CD4-positive, alpha-beta T cell treated with Interleukin-21 for 1 hour (primary cell): ENCODE measurements at regions not wholly inside any gene's neighbourhood (a gene's known extent, or its start where the extent isn't known, plus 50 kb on each side); places are given as distances from the start of the nearest gene placed in this dataset.

ENCODE experiments used
- DNase-seq: peaks from one replicate; pipeline ENCODE4 v3.0.0-alpha.2; 2020

DNA sequence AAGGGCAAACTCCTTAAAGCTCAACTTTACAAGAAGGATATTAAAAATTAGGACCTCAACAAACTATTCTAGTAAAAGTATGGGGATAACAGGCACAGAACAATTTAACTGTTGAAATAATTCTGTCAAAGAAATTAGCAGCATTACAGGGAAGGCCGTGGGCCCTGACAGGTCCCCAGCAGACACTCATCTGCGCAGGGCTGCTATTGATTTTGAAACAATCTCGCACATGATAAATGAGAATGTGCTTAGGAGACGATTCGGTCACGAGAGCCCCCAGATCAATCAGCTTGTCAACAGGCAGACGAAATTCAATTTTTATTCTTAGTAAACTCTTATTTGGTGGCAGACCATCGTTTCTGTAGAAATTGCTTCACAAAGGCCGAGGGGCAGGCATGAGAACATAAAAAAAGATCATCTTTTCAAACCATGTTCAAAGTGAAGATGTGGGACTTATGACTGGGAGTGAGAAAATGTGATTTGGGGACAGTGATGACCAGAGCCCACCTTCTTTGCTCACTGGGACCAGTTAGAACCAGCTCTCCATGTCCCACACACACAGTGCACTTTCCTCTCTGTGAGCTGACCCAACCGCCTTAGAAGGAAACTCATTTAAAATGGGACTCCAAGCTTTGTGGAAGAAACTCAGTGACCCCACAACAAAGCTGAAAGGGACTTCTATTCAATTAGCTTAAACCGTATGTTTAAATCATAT is 654.5 kb downstream of the TOX3 start:
- DNase-seq, result no peak

DNA sequence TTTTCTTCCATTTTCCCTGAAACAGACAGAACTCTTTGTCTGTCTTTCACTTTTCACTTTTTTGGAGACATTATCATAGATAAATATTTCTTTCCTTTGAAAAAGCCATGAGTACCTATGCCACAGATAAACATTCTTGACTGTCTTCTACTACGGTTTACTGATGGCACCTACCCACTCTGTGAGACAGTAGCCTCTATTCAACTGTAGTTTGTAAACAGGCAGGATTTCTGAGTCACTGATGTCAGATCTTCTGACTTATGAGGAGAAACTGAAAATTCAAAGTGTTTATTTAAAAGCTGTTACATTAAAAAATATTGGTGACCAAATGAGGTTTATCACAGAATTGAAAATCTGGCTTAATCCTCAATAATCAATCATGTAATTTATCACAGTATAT is 658.4 kb downstream of the TOX3 start:
- DNase-seq, result no peak

DNA sequence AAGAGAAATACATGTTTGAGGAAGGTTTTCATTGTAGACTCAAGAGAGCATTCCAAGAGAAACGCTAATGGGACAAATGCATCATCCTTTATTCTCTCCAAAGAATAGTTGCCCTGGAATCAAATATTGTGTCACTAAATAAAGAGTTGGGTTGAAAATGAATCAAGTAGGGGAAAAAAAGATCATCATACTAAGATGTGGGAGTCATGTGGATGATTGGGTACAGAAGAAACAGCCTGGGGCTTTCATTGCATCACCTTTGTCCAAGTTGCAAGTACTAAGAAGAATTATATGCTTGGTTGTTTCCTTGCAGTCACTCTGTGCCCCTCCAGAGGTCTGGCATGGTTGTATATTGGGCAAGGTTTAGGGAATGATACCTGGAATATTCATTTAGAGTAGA is 658.9 kb downstream of the TOX3 start:
- no peak for DNase-seq

DNA sequence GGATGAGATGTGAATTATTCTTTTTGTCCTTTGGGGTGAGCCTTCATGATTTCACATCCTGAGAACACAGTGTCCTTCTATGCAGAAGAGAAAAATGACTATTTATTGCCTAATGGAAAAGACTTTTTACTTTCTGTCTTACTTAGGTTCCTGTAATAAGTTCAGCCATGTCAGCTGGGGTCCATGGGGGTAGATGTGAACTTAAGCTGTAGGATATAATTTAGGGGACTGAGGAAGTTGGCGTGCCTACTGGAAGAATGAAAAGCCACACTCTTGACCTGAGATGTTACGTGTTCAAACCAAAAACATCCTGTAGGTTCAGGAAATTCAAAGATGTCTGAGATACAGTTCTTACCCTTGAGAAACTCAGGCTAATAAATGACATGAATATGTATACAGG is 660.5 kb downstream of the TOX3 start:
- DNase-seq, result no peak

DNA sequence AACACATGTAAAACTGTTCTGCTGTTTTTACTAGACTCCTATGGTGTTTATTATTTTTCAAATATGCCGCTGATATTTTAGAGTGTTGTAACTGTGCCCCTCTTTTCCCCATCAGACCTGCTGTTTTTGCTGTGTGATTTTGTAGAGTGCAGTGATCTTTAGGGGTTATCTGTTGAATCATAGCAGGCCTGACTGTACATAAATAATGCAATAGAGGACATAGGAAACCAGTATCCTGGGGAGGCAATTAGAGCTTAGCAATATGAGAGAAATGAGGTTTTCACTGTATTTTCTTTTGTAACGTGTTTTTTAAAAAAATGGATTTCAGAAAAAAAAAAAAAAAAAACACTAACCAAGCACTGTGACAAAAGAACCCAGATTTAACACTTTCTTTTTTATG is 662.2 kb downstream of the TOX3 start:
- no peak for DNase-seq

DNA sequence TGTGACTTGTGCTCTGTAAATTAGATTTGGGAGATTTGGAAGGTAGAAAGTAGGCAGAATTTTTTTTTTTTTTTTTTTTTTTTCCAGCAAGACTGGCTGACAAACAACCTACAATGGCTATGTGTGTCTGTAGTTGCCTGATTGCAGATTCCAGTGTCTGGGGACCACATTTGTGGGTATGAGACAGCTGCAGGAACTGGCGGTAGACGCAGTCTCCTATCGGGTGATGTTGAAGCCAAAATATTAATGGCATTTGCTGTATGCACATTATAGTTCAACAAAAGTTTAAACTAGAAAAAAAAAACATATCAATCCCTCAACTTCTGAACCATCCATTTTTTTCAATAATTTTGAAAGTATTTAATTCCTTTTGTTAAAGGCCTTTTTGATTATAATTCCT is 665.2 kb downstream of the TOX3 start:
- DNase-seq, result no peak

DNA sequence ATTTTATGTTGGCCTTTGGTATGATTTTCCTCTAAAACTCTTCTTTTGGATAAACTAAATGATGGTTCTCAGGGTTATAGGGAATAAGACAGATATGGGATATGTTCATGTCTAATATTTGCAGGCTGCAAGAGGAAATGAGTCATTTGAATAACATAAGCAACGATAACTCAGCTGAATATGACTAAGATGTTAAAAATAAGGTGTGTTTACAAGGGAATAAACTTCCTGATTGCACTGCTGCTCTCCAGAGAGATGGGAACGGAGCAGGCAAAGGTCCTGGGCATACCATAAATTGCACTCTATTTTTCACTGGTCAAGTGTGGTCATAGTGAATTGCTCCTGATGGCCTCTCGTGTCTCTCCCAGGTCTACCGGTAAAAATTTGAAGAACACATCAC is 666.2 kb downstream of the TOX3 start:
- no peak for DNase-seq

DNA sequence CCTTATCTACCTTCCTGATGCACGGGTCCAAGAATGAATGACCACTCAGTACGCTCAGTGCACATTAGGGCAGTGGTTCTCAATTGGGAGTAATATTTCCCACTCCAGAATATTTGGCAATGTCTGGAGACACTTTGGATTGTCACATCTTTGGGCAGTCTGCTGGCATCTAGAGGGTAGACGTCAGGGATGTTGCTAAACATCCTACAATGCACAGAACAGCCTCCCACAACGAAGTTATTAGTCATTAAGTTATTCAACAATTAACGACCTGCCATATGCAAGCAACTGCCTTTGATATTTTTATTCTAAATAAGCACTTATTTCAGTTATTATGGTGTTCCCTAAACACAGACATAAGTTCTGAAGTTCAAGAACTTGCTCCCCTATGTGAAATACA is 669.3 kb downstream of the TOX3 start:
- DNase-seq, result no peak

DNA sequence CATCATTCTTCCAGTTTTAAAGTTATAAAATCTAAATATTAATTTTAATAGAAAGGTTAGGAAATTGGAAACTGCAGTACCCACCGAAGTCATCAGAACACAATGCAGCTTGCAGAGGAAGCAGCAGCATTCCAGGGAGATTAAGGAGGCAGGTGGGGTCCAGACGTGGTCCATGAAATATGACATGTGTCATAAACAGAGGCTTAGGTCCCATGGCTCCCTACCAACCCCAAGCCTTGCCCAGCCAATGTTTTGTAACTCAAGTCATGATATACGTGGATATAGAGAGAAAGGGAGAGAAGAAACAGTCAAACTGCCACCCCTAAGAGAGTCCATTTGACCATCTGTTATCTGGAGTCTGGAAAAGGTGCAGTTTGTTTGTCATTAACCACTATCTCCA is 670.0 kb downstream of the TOX3 start:
- no peak for DNase-seq

DNA sequence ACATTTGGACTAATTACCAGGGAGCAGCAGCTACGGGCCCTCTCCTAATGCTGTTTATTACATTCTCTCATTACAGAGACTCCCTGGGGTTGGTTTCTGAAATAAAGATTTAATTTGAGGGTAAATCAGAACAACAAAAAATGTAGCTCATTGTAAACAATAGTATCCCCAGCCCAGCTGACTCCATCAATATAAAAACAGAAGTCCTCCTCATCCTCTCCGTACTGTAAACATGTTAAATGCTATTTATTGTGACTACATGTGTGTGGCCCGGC is 670.4 kb downstream of the TOX3 start:
- no peak for DNase-seq

DNA sequence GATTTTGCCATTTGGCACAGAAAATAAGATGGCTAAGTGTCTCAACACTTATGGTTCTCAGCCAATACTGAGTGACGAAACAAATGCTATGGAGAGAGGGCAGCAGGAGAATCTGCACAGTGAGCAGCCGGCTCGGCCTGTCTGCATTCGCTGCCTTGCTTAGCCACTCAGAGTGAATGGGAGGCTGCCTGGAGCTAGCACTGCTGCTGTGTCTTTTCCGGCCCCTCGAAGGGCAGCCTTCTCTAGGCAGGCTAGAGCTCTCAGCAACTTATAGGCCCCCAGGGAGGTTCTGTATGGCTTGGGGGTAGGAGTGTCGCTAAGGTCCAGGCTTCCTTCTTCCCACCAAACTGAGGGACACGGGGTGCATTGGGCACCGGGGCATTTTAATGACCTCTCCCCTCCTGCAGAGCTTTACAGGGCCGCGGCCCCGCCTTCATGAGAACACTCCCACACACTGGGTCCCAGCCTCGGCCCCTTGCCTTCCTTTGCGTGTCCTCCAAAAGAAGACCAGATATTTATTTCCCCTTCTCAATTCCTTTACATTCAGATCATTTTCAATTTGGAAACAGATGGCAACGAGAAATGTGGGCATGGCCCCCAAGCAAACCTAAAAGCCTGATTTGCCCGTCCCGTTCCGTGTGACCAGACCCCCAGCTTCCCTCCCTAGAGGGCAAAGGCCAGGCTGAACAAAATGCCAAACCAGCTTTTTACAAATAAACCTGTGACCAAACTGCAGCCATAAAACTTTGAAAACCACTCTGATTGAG is 670.9 kb downstream of the TOX3 start:
- no peak for DNase-seq

DNA sequence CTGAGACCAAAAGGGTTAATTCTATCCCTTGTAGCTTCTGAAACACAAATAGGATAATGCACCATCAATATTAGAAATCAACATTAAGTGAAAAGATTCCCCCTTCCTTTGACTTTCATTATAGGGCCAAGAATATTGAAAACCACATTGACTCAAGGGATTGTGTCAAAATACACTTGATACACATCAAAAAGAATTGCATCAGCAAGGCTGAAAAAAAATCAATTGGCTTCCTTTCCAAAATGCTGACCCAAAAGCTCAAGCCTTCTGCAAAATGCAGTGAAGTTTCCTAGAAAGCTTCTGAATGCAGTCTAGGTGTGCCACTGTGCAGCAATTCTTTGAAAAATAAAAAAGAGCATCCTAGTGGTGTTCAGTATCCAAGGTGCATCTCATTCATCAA is 674.4 kb downstream of the TOX3 start:
- DNase-seq, result no peak

DNA sequence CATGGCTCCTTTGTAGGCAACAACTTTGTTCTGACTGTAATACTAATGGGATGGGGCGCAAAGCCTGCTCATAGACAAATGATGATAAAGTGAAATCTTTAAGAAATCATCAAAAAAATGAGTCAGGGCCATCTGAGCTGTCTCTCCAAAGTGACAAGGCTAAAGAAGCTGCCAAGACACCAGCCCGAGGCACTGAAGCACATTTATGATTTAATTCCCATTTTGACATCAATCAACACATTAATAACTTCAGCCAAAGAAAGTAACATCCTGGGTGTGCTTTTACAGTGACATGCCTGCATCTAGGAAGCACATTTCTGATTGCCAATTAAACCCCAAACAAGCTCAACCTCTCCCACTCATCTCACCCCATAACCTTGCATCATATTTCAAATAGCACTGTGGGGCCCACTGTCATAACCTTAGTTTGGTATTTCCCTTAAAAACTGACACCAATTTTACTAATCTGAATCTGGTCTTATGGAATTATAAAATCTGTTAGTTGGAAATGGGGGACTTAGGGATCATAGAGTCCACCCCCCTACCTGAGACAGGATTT is 676.6 kb downstream of the TOX3 start:
- no peak for DNase-seq

DNA sequence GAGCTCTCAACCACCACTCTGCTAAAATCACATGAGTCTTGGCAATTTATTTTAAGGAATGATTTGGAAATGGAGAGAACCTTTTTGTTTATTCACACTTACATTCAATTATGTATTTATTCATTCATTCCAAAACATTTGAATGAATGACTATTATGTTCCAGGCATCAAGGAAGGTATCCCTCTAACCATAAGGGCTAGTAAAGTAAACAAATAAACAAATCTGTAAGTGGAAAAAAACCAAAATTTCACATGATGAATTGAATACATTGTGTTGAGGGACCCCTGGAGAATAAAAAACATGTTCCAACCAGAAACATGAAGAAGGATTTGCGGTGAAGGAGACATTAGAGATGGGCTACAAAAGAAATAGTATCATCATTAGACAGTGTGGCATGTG is 677.8 kb downstream of the TOX3 start:
- no peak for DNase-seq

DNA sequence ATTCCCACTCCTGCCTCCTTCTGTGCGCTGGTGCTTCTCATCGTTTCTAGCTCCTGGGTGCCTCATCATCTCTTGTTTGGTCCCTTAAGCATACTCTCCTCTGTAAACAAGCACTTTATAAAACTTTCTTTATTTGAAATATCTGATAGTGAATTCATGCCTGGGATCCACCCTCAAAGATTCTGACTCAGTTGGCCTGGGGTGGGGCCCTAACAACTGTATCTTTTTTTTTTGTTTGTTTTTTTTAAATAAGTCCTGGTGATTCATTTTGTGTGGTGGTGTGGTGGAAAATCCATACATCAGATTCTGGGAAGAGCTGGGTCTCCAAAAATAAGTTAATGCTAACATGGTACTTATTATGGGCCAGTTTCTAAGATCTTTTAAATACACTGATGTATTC is 678.3 kb downstream of the TOX3 start:
- DNase-seq, result no peak

DNA sequence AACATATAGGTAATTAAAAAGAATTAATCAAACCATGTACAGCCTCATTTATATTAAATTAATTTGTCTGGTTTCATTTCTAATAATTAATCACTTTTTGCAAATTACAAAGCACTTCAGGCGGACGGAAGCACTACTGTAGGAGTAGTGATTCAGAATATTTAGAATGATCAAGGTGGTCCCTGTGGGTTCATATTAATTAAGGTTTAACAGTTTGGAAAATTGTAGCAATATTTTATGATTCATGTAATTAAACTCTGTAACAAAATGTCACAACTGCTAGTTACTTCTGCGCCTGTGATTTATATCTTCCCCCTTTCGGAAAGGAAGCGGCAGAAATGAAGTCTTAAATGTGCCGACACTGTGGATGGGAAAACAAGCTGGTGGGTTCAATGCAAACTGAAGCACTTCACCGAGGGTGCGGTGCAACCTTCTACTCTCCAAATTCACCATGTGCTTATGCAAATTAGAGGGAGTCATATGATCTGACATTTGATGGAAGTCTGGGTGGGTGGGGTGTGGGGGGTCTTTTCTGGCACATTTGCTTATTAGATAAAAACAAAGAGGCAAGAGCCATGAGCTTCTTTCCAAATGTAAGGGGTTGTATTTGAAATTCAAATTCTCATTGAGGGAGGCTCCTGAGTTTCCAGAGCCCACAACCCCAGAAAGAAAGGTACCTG is 679.4 kb downstream of the TOX3 start:
- DNase-seq, result no peak

DNA sequence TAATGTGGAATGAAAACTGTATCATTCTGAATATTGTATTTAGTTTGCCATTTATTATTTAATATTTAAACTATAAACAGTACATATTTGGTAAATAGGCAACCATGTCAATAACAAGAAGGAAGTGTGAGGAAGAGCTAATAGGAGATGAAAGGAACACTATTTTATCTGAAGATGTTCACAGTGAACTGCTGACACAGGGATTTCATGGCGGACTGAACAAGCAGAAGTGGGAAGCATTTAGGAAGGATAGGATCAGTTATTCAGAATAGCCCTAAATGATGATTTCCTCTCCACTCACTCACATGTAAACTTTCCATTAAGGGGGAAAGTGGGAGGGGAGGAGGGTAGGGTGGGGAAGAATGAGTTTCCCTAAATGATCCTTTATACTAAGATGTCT is 682.4 kb downstream of the TOX3 start:
- DNase-seq, result no peak

DNA sequence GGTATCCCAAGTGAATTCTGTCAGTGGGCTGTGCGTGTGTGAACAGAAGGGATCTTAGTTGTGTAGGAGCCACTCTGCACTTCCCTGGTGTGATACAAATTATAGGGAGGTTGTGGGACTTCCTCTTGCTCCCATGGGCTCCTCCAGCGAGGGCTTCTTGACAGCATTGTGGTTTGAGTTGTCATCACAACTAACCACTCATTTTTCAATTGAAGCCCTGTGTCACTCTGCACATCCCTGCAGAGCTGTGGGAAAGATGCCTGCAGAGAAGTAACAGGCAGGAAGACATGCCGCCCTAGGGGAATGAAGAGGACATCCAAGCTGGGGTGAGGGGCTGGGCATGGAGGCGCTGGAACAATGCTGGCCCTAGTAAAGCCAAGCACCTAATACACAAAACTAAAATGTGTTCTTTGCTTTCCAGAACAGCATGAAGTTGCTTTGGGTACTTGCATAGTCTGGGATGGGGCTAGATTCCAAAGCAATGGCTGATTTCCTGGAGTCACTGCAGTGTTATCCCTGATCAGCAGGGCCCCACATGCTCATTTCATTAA is 692.5 kb downstream of the TOX3 start:
- no peak for DNase-seq

DNA sequence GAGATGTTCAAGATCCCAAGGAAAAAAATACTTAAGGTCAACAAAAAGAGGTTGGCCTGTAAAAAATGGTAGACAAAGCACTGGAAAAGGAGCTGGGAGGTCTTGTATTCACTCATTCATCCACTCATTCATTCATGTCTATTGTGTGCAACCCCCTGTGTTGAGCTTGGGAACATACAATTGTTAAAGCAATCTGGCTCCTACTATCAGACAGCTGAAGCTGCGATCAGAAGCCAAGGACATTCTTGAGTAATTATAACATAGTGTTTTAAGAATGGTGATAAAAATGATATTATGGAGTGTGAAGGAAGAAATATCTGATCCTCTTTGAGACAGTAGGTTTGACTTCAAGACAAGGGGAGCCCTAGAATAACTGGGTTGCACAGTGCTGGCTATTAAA is 693.4 kb downstream of the TOX3 start:
- no peak for DNase-seq

DNA sequence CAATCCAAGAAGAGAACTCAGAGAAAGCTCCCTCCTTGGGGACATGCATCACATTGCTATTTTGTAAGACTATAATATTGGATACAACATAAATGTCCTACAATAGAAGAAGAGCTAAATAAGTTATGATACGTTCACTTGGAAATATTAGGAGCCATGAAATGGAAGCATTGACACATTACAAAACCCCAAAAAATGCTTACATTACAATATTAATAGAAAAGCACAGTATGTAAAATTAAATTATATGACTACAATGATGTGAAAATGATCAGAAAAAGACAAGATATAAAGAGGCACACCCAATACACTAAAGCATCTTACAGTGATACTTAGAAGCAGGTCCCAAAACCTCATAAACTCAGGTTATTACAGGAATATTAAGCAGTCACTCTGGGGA is 694.1 kb downstream of the TOX3 start:
- DNase-seq, result no peak

DNA sequence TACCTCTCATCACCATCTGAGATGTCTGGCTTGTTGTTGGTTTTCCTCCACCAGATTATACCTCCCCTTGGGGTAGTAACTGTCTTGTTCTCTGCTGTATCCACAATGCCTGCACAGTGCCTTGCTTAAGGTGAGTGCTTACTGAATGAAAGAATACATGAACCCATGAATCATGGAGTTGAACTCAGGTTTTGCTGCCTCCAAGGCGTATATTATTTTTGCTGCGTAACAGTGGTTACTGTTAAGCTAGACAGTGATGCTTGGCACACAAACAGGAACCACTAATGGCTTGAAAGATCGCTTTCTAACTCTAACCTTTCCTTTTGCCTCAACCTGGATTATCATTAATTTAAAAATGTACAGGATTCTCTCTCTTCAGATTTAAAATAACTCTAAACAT is 695.8 kb downstream of the TOX3 start:
- DNase-seq, result no peak

DNA sequence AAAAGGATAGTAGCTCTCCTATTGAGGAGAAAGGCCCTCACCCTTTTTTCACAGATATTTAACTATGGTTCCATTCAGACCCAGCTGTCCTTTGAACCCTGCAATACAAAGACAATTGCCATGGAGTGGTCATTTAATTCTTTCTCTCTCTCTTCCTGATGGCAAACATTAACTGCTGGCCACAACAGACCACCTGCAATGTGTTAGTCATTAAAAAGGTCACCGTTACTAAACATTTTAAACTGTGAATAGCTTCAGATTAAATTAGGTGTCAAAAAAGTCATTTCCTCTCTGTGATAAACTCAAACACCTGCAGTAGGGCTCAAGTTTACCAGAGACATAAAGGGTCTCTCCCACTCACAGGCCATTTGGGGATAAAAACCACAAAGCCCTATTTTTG is 697.2 kb downstream of the TOX3 start:
- DNase-seq, result no peak

DNA sequence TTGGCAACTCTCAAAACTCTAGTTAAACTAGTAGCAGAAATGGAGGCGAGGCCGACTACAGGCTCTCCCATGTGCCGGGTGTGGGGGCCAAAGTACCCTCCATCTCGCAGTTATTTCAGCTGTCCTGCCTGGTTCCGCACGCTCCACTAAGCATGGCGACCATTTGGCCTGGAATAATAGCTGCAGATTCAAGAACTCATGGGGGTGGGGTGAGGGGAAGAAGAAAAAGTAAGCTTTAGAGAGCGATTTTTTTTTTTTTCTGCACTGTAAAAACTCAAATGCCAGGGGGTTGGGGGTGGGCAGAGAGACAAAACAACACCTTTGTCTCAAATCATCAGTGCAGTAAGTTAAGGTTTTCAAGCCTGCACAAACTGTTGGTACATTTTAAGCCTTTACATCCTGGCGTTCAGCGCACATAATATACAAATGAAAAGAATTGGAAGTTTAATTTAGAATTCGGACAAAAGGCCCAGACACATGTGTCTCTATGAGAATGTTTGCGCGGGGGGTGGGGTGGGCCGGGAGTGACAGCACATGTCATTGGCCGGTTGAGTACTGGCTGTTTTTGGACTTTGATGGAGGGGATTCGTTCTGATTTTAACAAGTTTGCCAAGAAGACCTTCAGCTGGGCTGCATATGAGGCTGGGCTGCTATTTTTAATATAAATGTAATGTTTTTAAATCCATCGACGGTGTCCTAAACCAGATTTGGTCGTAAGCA is 694.7 kb upstream of the SALL1 start:
- no peak for DNase-seq
